ENCODE measurements at regions not wholly inside any gene's neighbourhood (a gene's known extent, or its start where the extent isn't known, plus 50 kb on each side); places are given as distances from the start of the nearest gene placed in this dataset.
A peak's percentile ranks its signal among the peaks of the same experiment; 100 is the strongest.

DNA sequence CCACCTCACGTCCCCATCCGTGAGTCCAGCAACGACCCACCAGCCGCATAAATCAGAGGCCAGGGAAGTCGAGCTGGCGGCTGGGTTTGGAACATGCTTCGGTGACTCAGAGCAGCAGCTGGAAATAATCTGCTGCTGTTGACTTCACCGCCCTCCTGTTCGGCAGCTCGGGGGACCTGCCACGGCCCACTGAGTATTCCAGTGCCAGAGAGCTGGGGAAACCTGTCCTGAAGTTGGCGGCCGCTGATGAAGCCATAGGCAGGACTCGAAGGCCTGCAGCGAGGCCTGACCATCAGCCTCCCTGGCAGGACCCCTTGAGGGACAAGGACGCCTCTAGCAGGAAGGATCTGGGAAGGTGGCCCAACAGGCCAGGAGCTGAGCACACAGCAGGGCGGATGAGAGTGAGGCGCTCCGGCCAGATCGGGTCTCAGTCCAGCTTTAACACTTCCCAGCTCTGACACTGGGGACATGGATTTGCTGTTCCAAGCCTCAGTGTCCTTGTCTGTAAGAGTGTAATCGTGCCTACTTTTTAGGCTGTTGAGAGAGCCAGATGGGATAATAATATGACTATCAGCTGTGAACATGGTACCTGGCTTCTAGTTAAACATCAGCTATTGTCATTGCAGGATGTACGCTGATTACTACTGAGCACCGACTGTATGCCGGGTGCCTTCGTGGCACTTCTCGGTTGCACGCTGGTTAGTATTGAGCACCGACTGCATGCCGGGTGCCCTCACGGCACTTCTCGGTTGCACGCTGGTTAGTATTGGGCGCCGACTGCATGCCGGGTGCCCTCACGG lies 50.4 kb upstream of the CIBAR2 start:
- DNase-seq (ENCODE audit: low spot score), result peak; percentile 68

DNA sequence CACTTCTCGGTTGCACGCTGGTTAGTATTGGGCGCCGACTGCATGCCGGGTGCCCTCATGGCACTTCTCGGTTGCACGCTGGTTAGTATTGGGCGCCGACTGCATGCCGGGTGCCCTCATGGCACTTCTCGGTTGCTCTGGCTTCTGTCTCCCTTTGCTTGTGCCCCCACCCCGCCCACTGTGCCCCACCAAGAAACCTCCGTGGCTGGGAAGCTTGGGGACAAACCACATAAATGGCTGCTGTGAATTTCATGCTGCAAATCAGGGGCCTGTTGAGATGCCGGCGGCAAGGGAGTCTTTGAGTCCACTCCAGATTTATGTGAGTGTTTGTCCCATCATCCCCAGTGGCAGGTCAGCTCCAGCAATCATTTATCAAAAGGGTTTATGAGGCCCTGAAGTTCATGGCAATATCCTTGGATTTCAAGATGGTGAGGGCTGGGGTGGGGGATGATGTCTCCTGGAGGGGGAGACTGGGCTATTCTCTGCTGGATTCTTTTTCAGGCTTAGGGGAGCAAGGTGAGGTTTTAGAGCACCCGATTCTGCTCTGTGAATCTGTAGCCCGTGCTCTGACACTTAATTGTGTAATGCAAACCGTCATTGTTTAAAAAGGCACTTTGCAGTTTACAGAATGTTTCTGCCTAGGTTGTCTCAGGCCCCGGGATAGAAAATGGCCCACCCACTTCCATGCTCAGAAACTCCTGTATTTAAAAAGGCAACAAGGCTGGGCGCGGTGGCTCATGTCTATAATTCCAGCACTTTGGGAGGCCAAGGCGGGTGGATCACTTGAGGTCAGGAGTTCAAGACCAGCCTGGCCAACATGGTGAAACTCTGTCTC lies 51.2 kb upstream of the CIBAR2 start:
- no peak for DNase-seq (ENCODE audit: low spot score)

GRCh38 chr16:85164431-85164830 lies 52.2 kb upstream of the CIBAR2 start:
- DNase-seq (ENCODE audit: low spot score), result no peak

- DNase-seq (ENCODE audit: low spot score), result no peak
Observed at GRCh38 chr16:85164838-85165516, 52.7 kb upstream of the CIBAR2 start.

GRCh38 chr16:85165781-85166180 lies 53.5 kb upstream of the CIBAR2 start:
- no peak for DNase-seq (ENCODE audit: low spot score)

GRCh38 chr16:85166281-85166680 lies 54.0 kb upstream of the CIBAR2 start:
- DNase-seq (ENCODE audit: low spot score), result no peak

DNA sequence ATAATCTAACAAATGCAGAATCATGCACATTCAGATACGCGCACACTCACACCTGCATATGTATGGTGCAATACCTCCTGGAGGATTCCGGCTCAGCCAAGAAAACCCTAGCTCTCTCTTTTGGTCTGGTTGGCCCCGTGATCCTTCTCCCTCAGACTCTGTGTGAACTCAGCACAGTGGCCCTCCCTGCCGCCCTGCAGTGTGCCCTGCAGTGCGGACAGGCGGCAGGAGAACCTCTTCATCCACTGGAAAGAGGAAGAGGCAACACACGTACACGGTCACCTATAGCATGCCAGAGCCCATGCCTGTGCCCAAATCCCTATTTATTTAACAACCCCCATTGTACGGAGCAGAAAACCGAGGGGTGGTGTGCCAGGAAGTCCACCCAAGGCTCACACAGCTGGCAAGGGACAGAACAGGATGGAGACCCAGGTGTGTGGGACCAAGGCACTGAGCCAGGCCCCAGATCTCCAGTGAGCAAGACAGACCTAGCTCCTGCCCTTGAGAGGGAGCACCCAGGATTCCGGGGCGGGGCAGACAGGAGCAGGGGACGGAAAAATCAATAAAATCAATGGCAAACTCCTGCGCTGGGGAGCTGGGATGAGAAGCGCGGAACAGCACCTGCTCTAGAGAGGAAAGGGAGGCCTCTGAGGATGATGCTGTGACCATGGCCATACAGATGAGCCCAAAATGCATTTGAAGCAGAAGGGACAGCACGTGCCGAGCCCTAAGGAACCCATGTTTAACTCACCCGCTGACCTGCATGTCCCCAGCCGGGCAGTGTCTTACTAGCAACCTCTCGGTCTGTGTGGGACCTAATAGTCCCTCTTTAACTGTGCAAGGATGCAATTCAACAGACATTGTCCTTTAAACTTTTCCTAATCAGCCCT lies 54.7 kb upstream of the CIBAR2 start:
- no peak for DNase-seq (ENCODE audit: low spot score)

GRCh38 chr16:85167589-85168537 lies 55.6 kb upstream of the CIBAR2 start:
- no peak for DNase-seq (ENCODE audit: low spot score)

GRCh38 chr16:85168732-85169256 lies 56.5 kb upstream of the CIBAR2 start:
- DNase-seq (ENCODE audit: low spot score), result no peak

GRCh38 chr16:85169333-85170065 lies 57.2 kb upstream of the CIBAR2 start:
- no peak for DNase-seq (ENCODE audit: low spot score)

DNA sequence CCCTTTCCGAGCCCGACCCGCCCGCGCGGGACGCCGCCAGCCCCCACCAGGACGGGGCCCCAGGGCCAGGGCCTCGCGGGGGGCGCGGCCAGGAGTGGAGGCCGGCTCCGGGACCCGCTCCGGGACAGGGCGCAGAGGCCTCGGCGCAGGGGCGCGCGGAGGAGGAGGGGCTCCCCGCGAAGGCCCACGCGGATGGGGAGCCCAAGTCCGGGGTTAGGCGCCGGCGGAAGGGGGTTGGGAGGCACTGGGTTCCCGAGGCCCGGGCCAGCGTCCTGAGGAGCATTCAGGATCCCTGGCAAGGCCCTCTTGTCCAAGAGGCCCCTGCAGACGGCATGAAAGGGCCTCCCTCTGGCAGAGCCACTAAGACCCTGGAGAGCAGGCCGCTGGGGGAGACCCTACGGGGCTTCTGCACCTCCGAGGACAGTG lies 57.8 kb upstream of the CIBAR2 start:
- DNase-seq (ENCODE audit: low spot score), result no peak

DNA sequence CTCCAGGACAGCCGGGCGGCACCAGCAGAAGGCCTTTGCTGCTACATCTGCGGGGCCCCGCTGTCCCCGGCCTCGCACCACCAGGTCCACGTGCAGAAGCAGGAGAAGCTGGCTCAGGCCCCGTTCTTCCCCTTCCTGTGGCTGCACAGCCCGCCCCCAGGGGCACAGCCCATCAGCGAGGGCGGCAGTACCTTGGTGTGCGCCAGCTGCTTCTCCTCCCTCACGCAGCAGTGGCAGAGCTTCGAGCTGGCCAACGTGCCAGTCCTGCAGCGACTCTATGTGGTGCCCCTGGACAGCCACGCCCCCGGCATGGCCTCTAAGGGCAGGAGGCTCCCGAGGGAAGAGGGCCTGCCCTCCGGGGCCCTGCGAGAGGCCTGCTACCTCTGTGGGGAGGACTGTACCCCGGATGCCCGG lies 58.3 kb upstream of the CIBAR2 start:
- DNase-seq (ENCODE audit: low spot score), result no peak

DNA sequence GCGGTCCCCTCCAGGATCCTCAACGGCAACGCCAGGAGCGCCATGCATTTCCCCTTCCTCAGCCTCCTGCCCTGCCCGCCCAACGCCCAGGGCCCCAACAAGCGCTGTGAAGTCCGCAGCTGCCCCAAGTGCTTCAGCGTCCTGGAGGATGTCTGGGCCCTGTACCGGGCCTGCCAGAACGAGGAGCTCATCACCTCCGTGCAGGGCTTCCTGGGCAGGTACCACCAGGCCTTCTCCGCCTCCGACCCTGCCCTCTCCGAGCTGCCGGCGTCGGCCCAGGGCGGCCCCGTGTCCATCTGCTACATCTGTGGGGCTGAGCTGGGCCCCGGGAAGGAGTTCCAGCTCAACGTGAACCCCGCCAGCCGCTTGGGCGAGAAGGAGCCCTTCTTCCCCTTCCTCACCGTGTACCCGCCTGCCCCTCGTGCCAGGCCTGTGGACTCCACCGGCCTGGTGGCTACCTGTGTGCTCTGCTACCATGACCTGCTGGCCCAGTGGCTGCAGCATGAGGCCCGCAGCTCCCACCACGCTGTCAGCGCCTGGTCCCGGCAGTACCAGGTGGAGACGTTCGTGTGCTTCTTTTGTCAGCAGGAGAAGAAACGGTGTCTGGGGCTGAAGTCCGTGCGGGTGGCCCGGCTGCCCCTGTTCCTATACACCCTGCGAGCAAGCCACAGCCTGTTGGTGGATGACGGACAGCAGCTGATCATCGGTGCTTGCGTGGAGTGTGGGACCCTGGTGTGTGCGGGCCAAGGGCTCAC lies 58.9 kb upstream of the CIBAR2 start:
- no peak for DNase-seq (ENCODE audit: low spot score)

DNA sequence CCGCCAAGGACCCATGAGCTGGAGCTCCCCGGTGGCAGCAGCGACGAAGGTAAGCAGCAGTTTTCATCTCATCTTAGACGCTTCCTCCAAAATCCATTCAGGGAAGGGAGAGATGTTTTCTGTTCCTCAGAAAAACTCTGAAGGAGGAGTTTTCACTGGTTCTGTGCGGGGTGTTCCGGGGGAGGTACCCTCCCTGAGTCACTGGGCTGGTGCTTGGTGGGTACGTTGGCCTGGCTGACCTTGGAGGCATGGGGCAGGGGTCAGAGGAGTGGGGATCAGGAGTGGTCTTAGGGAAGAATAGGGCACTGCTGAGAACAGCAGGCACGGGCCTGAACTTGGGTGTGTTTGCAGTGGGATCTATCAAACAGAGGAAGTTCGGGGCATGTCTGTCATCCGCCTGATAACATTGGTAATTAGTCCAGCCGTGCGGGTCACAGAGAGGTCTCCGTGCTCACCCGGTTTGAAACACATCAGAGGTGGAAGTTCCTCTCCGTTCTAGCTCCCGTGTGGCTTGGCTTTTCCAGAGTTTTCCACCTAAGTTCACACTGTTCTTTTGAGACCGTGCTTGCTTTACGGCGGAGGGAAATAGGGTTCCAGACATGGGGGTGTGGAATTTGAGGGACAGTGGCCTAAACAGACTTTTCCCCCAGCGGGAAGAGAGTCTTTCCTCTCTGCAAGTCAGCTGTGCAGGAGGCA lies 59.6 kb upstream of the CIBAR2 start:
- no peak for DNase-seq (ENCODE audit: low spot score)

DNA sequence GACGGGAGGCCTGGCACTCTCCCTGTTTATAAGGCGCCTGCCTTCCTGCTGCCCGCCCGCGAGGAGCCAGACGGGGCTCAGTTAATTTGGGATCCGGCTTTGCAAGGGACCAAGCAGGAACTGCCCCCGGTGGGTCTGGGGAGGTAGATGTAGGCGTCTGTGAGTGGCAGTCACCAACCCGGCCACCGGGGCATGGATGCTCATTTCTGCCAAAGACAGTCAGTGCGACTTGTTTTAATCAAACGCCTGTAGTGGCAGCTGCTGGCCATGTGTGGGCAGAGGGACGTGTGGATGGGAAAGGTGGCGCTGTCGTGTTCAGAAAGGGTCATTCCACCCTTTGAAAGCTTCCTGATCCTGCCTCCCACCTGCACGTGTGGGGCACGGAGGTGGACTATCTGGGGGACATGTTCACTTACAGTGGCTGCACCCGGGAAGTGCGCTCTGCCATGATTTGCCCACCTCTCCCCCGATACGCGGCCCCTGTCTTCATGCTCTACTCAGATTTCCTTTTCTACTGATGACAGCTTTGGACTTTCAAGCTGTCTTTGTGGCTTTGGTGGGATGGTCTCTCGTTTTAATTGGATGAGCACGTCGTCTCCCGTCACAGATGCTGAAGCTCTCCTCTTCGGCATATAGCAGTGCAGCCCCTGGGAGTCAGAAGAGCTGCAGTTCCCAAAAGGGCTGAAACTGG lies 60.3 kb upstream of the CIBAR2 start:
- DNase-seq (ENCODE audit: low spot score), result peak; percentile 75

- peak; percentile 41 for DNase-seq (ENCODE audit: low spot score)
Observed at GRCh38 chr16:85173146-85173980, 61.1 kb upstream of the CIBAR2 start.

Measured in H4 (cell line).